Neuron (in vitro differentiated cells): ENCODE measurements at regions not wholly inside any gene's neighbourhood (a gene's known extent, or its start where the extent isn't known, plus 50 kb on each side); places are given as distances from the start of the nearest gene placed in this dataset.

Experiments used
- H2AFZ ChIP-seq: one replicate; pipeline ENCODE4 v1.6.1; 2013; ENCODE audit warnings: low read depth, mild to moderate bottlenecking, inconsistent platforms, low read length, moderate library complexity
- H3K27me3 ChIP-seq: one replicate; pipeline ENCODE4 v1.6.1; 2013; ENCODE audit warnings: low read length; ENCODE audit not compliant: insufficient read depth
- H3K36me3 ChIP-seq: one replicate; pipeline ENCODE4 v1.6.1; 2013; ENCODE audit warnings: low read length; ENCODE audit not compliant: insufficient read depth
- H3K4me1 ChIP-seq: one replicate; pipeline ENCODE4 v1.6.1; 2013; ENCODE audit warnings: low read length; ENCODE audit not compliant: insufficient read depth
- H3K4me3 ChIP-seq: 2 replicates; pipeline ENCODE4 v1.5.1; 2013; ENCODE audit warnings: mild to moderate bottlenecking, low read length, moderate library complexity
- H3K9me3 ChIP-seq: one replicate; pipeline ENCODE4 v1.6.1; 2013; ENCODE audit warnings: low read length

GRCh38 chr1:234997896-234998741 is 130.5 kb downstream of the TOMM20 start:
- Histone ChIP-seq H3K4me3 (no peak overlapping the region), H2AFZ (no peak overlapping the region), H3K9me3 (peaks cover 2% of the 10 kb centered on the region), H3K27me3 (no peaks in the 10 kb centered on the region), H3K36me3 (no peaks in the 10 kb centered on the region), H3K4me1 (no peaks in the 10 kb centered on the region)

GRCh38 chr1:234997201-234997895 is 131.3 kb downstream of the TOMM20 start:
- H3K4me3 ChIP-seq: no peak overlapping the region
- peaks cover 2% of the 10 kb centered on the region for H3K9me3 ChIP-seq
- no peaks in the 10 kb centered on the region for H3K36me3 ChIP-seq
- no peak overlapping the region for H2AFZ ChIP-seq
- no peaks in the 10 kb centered on the region for H3K27me3 ChIP-seq
- H3K4me1 ChIP-seq: no peaks in the 10 kb centered on the region

- H3K36me3 ChIP-seq: no peaks in the 10 kb centered on the region
- peaks cover 2% of the 10 kb centered on the region for H3K9me3 ChIP-seq
- no peak overlapping the region for H3K4me3 ChIP-seq
- H3K4me1 ChIP-seq: no peaks in the 10 kb centered on the region
- no peaks in the 10 kb centered on the region for H3K27me3 ChIP-seq
- H2AFZ ChIP-seq: no peak overlapping the region
Observed at GRCh38 chr1:234996245-234996757, 132.3 kb downstream of the TOMM20 start.

GRCh38 chr1:234994436-234995295 is 134.0 kb downstream of the TOMM20 start:
- Histone ChIP-seq H3K27me3 (no peaks in the 10 kb centered on the region), H2AFZ (no peak overlapping the region), H3K9me3 (peaks cover 2% of the 10 kb centered on the region), H3K4me3 (no peak overlapping the region), H3K36me3 (no peaks in the 10 kb centered on the region), H3K4me1 (no peaks in the 10 kb centered on the region)

- no peak overlapping the region for H2AFZ ChIP-seq
- no peaks in the 10 kb centered on the region for H3K27me3 ChIP-seq
- no peaks in the 10 kb centered on the region for H3K9me3 ChIP-seq
- no peaks in the 10 kb centered on the region for H3K36me3 ChIP-seq
- H3K4me1 ChIP-seq: peaks cover 10% of the 10 kb centered on the region
- H3K4me3 ChIP-seq: no peak overlapping the region
Observed at GRCh38 chr1:234992065-234992464, 136.6 kb downstream of the TOMM20 start.

GRCh38 chr1:234990874-234991801 is 137.5 kb downstream of the TOMM20 start:
- Histone ChIP-seq H3K36me3 (no peaks in the 10 kb centered on the region), H3K27me3 (no peaks in the 10 kb centered on the region), H3K9me3 (no peaks in the 10 kb centered on the region), H3K4me3 (no peak overlapping the region), H2AFZ (no peak overlapping the region), H3K4me1 (peaks cover 12% of the 10 kb centered on the region)

- no peaks in the 10 kb centered on the region for H3K9me3 ChIP-seq
Observed at GRCh38 chr1:234990328-234990675, 138.3 kb downstream of the TOMM20 start.

GRCh38 chr1:234989479-234990327 is 138.9 kb downstream of the TOMM20 start:
- Histone ChIP-seq H3K4me3 (no peak overlapping the region), H3K4me1 (peaks cover 12% of the 10 kb centered on the region), H3K9me3 (no peaks in the 10 kb centered on the region), H3K36me3 (no peaks in the 10 kb centered on the region), H3K27me3 (no peaks in the 10 kb centered on the region), H2AFZ (no peak overlapping the region)

More at GRCh38 chr1:234990328-234990675, 138.3 kb downstream of the TOMM20 start:
- Histone ChIP-seq H3K36me3 (no peaks in the 10 kb centered on the region), H2AFZ (no peak overlapping the region), H3K4me3 (no peak overlapping the region), H3K27me3 (no peaks in the 10 kb centered on the region), H3K4me1 (peaks cover 12% of the 10 kb centered on the region)

- no peaks in the 10 kb centered on the region for H3K9me3 ChIP-seq
Observed at GRCh38 chr1:234989019-234989418, 139.6 kb downstream of the TOMM20 start.

GRCh38 chr1:234988536-234988935 is 140.1 kb downstream of the TOMM20 start:
- H3K4me1 ChIP-seq: peaks cover 19% of the 10 kb centered on the region
- no peak overlapping the region for H3K4me3 ChIP-seq
- no peaks in the 10 kb centered on the region for H3K27me3 ChIP-seq
- no peak overlapping the region for H2AFZ ChIP-seq
- H3K36me3 ChIP-seq: no peaks in the 10 kb centered on the region
- H3K9me3 ChIP-seq: no peaks in the 10 kb centered on the region

More at GRCh38 chr1:234989019-234989418, 139.6 kb downstream of the TOMM20 start:
- Histone ChIP-seq H2AFZ (no peak overlapping the region), H3K4me1 (peaks cover 18% of the 10 kb centered on the region), H3K36me3 (no peaks in the 10 kb centered on the region), H3K4me3 (no peak overlapping the region), H3K27me3 (no peaks in the 10 kb centered on the region)

- Histone ChIP-seq H3K27me3 (no peaks in the 10 kb centered on the region), H2AFZ (no peak overlapping the region), H3K9me3 (no peaks in the 10 kb centered on the region), H3K36me3 (no peaks in the 10 kb centered on the region), H3K4me3 (no peak overlapping the region), H3K4me1 (peaks cover 19% of the 10 kb centered on the region)
Observed at GRCh38 chr1:234988155-234988517, 140.5 kb downstream of the TOMM20 start.
